Stimulated activated CD4-positive, alpha-beta T cell treated with anti-CD3 and anti-CD28 coated beads, Interleukin-1b, Interleukin-23, amount 100 ng/mL, for 24 hours (primary cell): ENCODE measurements at regions not wholly inside any gene's neighbourhood (a gene's known extent, or its start where the extent isn't known, plus 50 kb on each side); places are given as distances from the start of the nearest gene placed in this dataset.

Experiments used
- DNase-seq, 4 experiments: peaks; one replicate each; pipeline ENCODE4 v3.0.0-alpha.2; 2020; ENCODE audit warnings: low read depth in 4 of 4, low spot score in 1 of 4

DNA sequence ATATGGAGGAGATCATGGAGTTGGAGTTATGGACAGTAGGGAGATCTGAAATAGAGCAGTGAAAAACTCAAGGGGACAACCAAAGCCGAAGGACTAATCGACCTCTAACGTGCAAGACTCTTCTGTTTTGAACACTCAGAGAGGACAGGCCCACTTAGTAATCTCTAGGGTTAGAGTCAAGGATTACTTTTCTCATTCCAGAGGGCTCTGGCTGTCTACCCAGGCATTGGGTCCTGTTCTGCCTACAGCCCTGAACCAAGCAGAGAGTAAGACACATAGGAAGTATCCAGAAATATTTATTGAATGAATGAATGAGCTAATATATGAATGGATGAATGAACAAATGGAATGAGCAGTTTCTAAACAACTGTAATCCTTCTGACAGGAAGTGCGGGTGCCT lies 50.3 kb upstream of the PKDCC start:
- DNase-seq: no peak
